GM12891 (cell line): ENCODE measurements at regions not wholly inside any gene's neighbourhood (a gene's known extent, or its start where the extent isn't known, plus 50 kb on each side); places are given as distances from the start of the nearest gene placed in this dataset.

Source experiments
- PAX5 ChIP-seq: IDR thresholded peaks from 2 replicates; pipeline ENCODE4 v1.6.1; 2011; ENCODE audit warnings: low read length, moderate library complexity, mild to moderate bottlenecking; ENCODE audit not compliant: insufficient read depth, severe bottlenecking
- POLR2A ChIP-seq: IDR thresholded peaks from 2 replicates; pipeline ENCODE4 v1.6.1; 2011; ENCODE audit warnings: low read depth, low read length, control low read depth
- POLR2AphosphoS5 ChIP-seq: IDR thresholded peaks from 2 replicates; pipeline ENCODE4 v1.6.1; 2011; ENCODE audit warnings: low read depth, low read length, control low read depth
- POU2F2 ChIP-seq: IDR thresholded peaks from 2 replicates; pipeline ENCODE4 v1.6.1; 2011; ENCODE audit warnings: low read depth, mild to moderate bottlenecking, control low read depth, low read length, moderate library complexity
- SPI1 ChIP-seq: IDR thresholded peaks from 2 replicates; pipeline ENCODE4 v1.6.1; 2011; ENCODE audit warnings: low read depth, low read length, control low read depth
- TAF1 ChIP-seq: IDR thresholded peaks from 2 replicates; pipeline ENCODE4 v1.6.1; 2011; ENCODE audit warnings: low read depth, low read length, control low read depth

- no peak for TF ChIP-seq POLR2AphosphoS5
- no peak for TF ChIP-seq POLR2A
- TF ChIP-seq TAF1: no peak
- no peak for TF ChIP-seq POU2F2
- no peak for TF ChIP-seq PAX5
- TF ChIP-seq SPI1: no peak
Observed at GRCh38 chr4:161003418-161004057, 1160.3 kb downstream of the FSTL5 start.
